Glomerular visceral epithelial cell (primary cell): ENCODE measurements at regions not wholly inside any gene's neighbourhood (a gene's known extent, or its start where the extent isn't known, plus 50 kb on each side); places are given as distances from the start of the nearest gene placed in this dataset.
A peak's percentile ranks its signal among the peaks of the same experiment; 100 is the strongest.

Experiments
- DNase-seq: peaks from one replicate; pipeline ENCODE4 v3.0.0-alpha.2; 2016; ENCODE audit errors: extremely low spot score

GRCh38 chr6:15802466-15802865, 139.6 kb upstream of the DTNBP1 start:
- no peak for DNase-seq

- no peak for DNase-seq
Measured at GRCh38 chr6:15801912-15802311, 139.1 kb upstream of the DTNBP1 start.

GRCh38 chr6:15800841-15801617, 138.2 kb upstream of the DTNBP1 start:
- DNase-seq, result no peak

- DNase-seq, result no peak
Measured at GRCh38 chr6:15798533-15799255, 135.9 kb upstream of the DTNBP1 start.

- no peak for DNase-seq
Measured at GRCh38 chr6:15796844-15797243, 134.0 kb upstream of the DTNBP1 start.

- DNase-seq, result no peak
Measured at GRCh38 chr6:15796130-15796771, 133.4 kb upstream of the DTNBP1 start.

- no peak for DNase-seq
Measured at GRCh38 chr6:15793826-15794225, 131.0 kb upstream of the DTNBP1 start.

- DNase-seq, result peak; percentile 74
Measured at GRCh38 chr6:15793288-15793687, 130.5 kb upstream of the DTNBP1 start.

GRCh38 chr6:15792842-15793241, 130.0 kb upstream of the DTNBP1 start:
- no peak for DNase-seq

GRCh38 chr6:15791448-15792181, 128.8 kb upstream of the DTNBP1 start:
- DNase-seq, result peak; percentile 66

GRCh38 chr6:15790116-15790515, 127.3 kb upstream of the DTNBP1 start:
- no peak for DNase-seq

- DNase-seq, result no peak
Measured at GRCh38 chr6:15786846-15787245, 124.0 kb upstream of the DTNBP1 start.

- no peak for DNase-seq
Measured at GRCh38 chr6:15783484-15783883, 120.7 kb upstream of the DTNBP1 start.

GRCh38 chr6:15781890-15782289, 119.1 kb upstream of the DTNBP1 start:
- no peak for DNase-seq

- DNase-seq, result no peak
Measured at GRCh38 chr6:15781333-15781732, 118.5 kb upstream of the DTNBP1 start.

GRCh38 chr6:15780437-15780836, 117.6 kb upstream of the DTNBP1 start:
- no peak for DNase-seq

GRCh38 chr6:15779726-15780125, 116.9 kb upstream of the DTNBP1 start:
- no peak for DNase-seq

- DNase-seq, result no peak
Measured at GRCh38 chr6:15776458-15776980, 113.7 kb upstream of the DTNBP1 start.

- no peak for DNase-seq
Measured at GRCh38 chr6:15775741-15776140, 112.9 kb upstream of the DTNBP1 start.

GRCh38 chr6:15775076-15775634, 112.3 kb upstream of the DTNBP1 start:
- DNase-seq, result no peak

- no peak for DNase-seq
Measured at GRCh38 chr6:15773806-15774410, 111.1 kb upstream of the DTNBP1 start.
